HL-60 (cell line): ENCODE measurements at regions not wholly inside any gene's neighbourhood (a gene's known extent, or its start where the extent isn't known, plus 50 kb on each side); places are given as distances from the start of the nearest gene placed in this dataset.

ENCODE experiments used
- DNase-seq, 2 experiments: peaks; one replicate each; pipeline ENCODE4 v3.0.0-alpha.2; 2010 to 2020; ENCODE audit warnings: low read depth in 1 of 2, low spot score in 1 of 2
- H3K27ac ChIP-seq: fragments of 250-450 bp; sonication (Bioruptor Pico); replicated peaks from 2 replicates; pipeline ENCODE4 v1.5.1; 2020; ENCODE audit warnings: mild to moderate bottlenecking, moderate library complexity
- H3K27me3 ChIP-seq: fragments of 250-450 bp; sonication (Bioruptor Pico); 2 replicates; pipeline ENCODE4 v1.5.1; 2021; ENCODE audit warnings: mild to moderate bottlenecking, moderate library complexity; ENCODE audit not compliant: insufficient read depth, poor library complexity, severe bottlenecking
- H3K4me3 ChIP-seq: replicated peaks from 2 replicates; pipeline ENCODE4 v1.5.1; 2011; ENCODE audit warnings: mild to moderate bottlenecking, control low read depth, low read length; ENCODE audit not compliant: insufficient read depth
- GABPA ChIP-seq: IDR thresholded peaks from 2 replicates; pipeline ENCODE4 v1.6.1; 2012; ENCODE audit warnings: low read depth
- POLR2AphosphoS5 ChIP-seq: IDR thresholded peaks from 2 replicates; pipeline ENCODE4 v1.6.1; 2012; ENCODE audit warnings: low read depth
- SPI1 ChIP-seq: IDR thresholded peaks from 2 replicates; pipeline ENCODE4 v1.6.1; 2012; ENCODE audit warnings: low read depth, mild to moderate bottlenecking, borderline replicate concordance
- TF ChIP-seq, protein P1 (sequence below): IDR thresholded peaks from 2 replicates; pipeline ENCODE4 v1.6.1; 2012; ENCODE audit warnings: low read depth; ENCODE audit not compliant: insufficient replicate concordance
- TF ChIP-seq, protein P2 (sequence below): IDR thresholded peaks from one replicate; pipeline ENCODE4 v1.5.1; 2011; ENCODE audit warnings: low read length, control low read depth, inconsistent platforms; ENCODE audit not compliant: insufficient read depth

DNA sequence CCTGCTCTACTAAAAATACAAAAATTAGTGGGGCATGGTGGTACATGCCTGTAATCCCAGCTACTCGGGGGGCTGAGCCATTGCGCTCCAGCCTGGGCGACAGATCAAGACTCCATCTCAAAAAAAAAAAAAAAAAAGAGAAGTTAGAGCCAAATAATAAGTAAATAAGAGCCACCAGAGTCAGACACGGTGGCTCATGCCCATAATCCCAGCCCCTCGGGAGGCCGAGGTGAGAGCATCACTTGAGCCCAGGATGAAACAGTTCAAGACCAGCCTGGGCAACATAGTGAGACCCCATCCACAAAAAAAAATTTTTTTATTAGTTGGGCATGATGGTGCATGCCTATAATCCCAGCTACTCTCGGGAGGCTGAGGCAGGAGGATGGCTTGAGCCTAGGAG, 85.8 kb upstream of the LARP1 start:
- Histone ChIP-seq H3K4me3 (no peak overlapping the region), H3K27me3 (no peaks in the 10 kb centered on the region), H3K27ac (no peak overlapping the region)
- no peak for DNase-seq
- TF ChIP-seq, protein P1, sequence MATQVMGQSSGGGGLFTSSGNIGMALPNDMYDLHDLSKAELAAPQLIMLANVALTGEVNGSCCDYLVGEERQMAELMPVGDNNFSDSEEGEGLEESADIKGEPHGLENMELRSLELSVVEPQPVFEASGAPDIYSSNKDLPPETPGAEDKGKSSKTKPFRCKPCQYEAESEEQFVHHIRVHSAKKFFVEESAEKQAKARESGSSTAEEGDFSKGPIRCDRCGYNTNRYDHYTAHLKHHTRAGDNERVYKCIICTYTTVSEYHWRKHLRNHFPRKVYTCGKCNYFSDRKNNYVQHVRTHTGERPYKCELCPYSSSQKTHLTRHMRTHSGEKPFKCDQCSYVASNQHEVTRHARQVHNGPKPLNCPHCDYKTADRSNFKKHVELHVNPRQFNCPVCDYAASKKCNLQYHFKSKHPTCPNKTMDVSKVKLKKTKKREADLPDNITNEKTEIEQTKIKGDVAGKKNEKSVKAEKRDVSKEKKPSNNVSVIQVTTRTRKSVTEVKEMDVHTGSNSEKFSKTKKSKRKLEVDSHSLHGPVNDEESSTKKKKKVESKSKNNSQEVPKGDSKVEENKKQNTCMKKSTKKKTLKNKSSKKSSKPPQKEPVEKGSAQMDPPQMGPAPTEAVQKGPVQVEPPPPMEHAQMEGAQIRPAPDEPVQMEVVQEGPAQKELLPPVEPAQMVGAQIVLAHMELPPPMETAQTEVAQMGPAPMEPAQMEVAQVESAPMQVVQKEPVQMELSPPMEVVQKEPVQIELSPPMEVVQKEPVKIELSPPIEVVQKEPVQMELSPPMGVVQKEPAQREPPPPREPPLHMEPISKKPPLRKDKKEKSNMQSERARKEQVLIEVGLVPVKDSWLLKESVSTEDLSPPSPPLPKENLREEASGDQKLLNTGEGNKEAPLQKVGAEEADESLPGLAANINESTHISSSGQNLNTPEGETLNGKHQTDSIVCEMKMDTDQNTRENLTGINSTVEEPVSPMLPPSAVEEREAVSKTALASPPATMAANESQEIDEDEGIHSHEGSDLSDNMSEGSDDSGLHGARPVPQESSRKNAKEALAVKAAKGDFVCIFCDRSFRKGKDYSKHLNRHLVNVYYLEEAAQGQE, result no peak
- TF ChIP-seq GABPA (no peak), SPI1 (no peak), POLR2AphosphoS5 (no peak)
- TF ChIP-seq, protein P2, sequence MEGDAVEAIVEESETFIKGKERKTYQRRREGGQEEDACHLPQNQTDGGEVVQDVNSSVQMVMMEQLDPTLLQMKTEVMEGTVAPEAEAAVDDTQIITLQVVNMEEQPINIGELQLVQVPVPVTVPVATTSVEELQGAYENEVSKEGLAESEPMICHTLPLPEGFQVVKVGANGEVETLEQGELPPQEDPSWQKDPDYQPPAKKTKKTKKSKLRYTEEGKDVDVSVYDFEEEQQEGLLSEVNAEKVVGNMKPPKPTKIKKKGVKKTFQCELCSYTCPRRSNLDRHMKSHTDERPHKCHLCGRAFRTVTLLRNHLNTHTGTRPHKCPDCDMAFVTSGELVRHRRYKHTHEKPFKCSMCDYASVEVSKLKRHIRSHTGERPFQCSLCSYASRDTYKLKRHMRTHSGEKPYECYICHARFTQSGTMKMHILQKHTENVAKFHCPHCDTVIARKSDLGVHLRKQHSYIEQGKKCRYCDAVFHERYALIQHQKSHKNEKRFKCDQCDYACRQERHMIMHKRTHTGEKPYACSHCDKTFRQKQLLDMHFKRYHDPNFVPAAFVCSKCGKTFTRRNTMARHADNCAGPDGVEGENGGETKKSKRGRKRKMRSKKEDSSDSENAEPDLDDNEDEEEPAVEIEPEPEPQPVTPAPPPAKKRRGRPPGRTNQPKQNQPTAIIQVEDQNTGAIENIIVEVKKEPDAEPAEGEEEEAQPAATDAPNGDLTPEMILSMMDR, result no peak

GRCh38 chr5:154664869-154665268, 90.3 kb upstream of the LARP1 start:
- TF ChIP-seq SPI1, result 0 out of 2 replicates have a peak, but pooled peaks have one; percentile 15
- no peak for TF ChIP-seq GABPA
- TF ChIP-seq POLR2AphosphoS5, result no peak
- H3K27me3 ChIP-seq, result no peaks in the 10 kb centered on the region
- no peak overlapping the region for H3K27ac ChIP-seq
- DNase-seq, result no peak
- no peak overlapping the region for H3K4me3 ChIP-seq

DNA sequence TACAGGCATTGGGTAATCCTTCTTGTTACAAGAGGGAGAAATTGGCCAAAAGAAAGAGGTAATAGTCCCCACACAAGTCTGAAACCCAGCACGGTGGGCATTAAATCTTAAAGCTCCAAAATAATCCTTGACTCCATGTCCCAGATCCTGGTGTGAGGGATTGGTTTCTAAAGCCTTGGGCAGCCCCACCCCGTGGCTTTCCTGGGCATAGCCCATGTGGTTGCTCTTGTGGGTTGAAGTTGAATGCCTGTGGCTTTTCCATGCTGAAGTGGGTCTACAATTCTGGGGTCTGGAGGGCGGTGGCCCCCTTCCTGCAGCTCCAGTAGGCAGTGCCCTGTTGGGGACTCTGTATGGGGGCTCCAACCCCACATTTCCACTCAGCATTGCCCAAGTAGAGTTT, 91.8 kb upstream of the LARP1 start:
- H3K27me3 ChIP-seq, result no peaks in the 10 kb centered on the region
- TF ChIP-seq GABPA, result no peak
- TF ChIP-seq, protein P2, result no peak
- no peak for TF ChIP-seq POLR2AphosphoS5
- TF ChIP-seq SPI1, result no peak
- TF ChIP-seq, protein P1, result no peak
- DNase-seq, result no peak
- no peak overlapping the region for H3K4me3 ChIP-seq
- H3K27ac ChIP-seq, result no peak overlapping the region

DNA sequence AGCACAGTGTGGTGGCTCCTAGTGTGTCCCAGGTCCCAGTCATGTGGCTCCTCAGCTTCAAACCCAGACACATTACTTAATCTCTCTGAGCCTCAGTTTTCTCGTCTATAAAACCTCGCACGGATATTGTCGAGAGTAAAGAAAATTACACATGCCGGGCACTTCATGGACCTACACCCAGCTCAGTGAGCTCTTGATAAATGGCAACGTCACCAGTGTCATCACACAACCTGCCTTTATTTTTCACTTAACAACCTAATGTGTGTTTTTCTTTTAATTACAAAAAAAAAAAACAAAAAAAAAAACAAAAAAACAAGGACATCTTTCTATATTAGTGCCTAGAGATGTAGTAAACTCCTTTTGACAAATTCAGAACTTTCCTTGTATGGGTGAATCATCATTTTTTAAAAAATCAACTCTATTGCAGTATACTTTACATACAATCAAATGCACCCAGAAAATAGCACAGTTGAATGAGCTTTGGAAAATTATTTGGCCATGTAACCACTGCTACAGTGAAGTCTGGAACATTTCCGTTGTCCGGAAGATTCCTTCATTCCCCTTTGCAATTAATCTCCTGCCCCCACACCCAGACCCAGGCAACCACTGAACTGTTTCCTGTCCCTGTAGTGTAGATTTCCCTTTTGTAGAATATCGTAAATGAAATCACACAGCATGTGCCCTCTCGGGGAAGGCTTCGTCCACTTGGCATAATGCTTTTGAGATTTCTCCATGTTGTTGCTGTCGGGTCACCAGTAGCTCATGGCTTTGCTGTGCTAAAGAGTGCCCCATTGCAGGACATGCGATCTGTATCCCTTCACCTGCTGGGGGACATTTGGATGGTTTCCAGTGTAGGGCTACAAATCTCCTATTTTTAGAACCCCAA, 100.4 kb upstream of the LARP1 start:
- no peak overlapping the region for H3K27ac ChIP-seq
- H3K4me3 ChIP-seq, result no peak overlapping the region
- no peaks in the 10 kb centered on the region for H3K27me3 ChIP-seq
- no peak for DNase-seq
- TF ChIP-seq, protein P2, result no peak
- TF ChIP-seq GABPA, result no peak
- TF ChIP-seq, protein P1, result no peak
- TF ChIP-seq SPI1, result no peak
- TF ChIP-seq POLR2AphosphoS5, result no peak
